HepG2 (cell line): ENCODE measurements at regions not wholly inside any gene's neighbourhood (a gene's known extent, or its start where the extent isn't known, plus 50 kb on each side); places are given as distances from the start of the nearest gene placed in this dataset.

Experiments used
- PPARG ChIP-seq: conservative IDR thresholded peaks from 2 replicates; pipeline ENCODE4 v1.6.1; 2016; ENCODE audit warnings: missing biosample characterization, missing genetic modification reagents
- SALL2 ChIP-seq: sonication (generic); formaldehyde crosslinking; IDR thresholded peaks from 2 replicates; pipeline ENCODE4 v1.8.1; 2023; ENCODE audit warnings: mild to moderate bottlenecking, missing genetic modification reagents, inconsistent platforms
- TBP ChIP-seq: sonication (generic); formaldehyde crosslinking; IDR thresholded peaks from 2 replicates; pipeline ENCODE4 v1.5.0; 2020; ENCODE audit warnings: missing genetic modification reagents
- WIZ ChIP-seq: sonication (generic); formaldehyde crosslinking; IDR thresholded peaks from 2 replicates; pipeline ENCODE4 v1.5.1; 2020; ENCODE audit warnings: mild to moderate bottlenecking, missing genetic modification reagents
- ZNF121 ChIP-seq: sonication (generic); formaldehyde crosslinking; IDR thresholded peaks from 2 replicates; pipeline ENCODE4 v1.5.0; 2020; ENCODE audit warnings: mild to moderate bottlenecking, missing genetic modification reagents
- ZNF547 ChIP-seq: sonication (generic); formaldehyde crosslinking; IDR thresholded peaks from 2 replicates; pipeline ENCODE4 v1.5.1; 2020; ENCODE audit warnings: mild to moderate bottlenecking, missing genetic modification reagents
- ZSCAN21 ChIP-seq: sonication (generic); formaldehyde crosslinking; IDR thresholded peaks from 2 replicates; pipeline ENCODE4 v1.8.0; 2022; ENCODE audit warnings: mild to moderate bottlenecking, missing genetic modification reagents, moderate library complexity, borderline replicate concordance
- TF ChIP-seq, protein P1 (sequence below): sonication (generic); formaldehyde crosslinking; IDR thresholded peaks from 2 replicates; pipeline ENCODE4 v1.5.1; 2020; ENCODE audit warnings: mild to moderate bottlenecking, missing genetic modification reagents
- TF ChIP-seq, protein P2 (sequence below): sonication (generic); formaldehyde crosslinking; IDR thresholded peaks from 2 replicates; pipeline ENCODE4 v1.5.0; 2020; ENCODE audit warnings: mild to moderate bottlenecking, missing genetic modification reagents, moderate library complexity

DNA sequence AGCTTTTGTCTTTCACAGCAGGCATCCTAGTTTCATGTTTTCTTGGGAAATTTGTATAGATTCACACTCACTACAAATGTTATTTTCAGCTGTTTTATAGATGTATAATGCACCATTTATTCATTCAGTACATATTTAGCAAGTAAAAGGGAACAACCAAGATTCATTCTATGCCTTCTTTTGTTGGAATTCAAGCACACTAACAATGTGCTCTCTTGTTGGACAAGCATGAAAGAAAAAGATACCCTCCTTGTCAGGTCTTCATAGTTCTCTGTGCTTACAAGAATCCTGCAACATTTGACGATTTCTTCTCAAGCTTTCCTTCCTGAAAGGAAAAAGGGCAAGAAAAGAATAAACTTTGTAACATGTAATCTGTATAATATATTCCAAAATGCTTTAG, 456.0 kb downstream of the USP25 start:
- no peak for TF ChIP-seq WIZ (CRISPR knock-in tag)
- TF ChIP-seq SALL2 (CRISPR knock-in tag), result no peak
- no peak for TF ChIP-seq ZNF547
- TF ChIP-seq ZSCAN21 (CRISPR knock-in tag), result no peak
- TF ChIP-seq ZNF121 (CRISPR knock-in tag), result no peak
- TF ChIP-seq PPARG (CRISPR knock-in tag), result no peak
- TF ChIP-seq, protein P1, sequence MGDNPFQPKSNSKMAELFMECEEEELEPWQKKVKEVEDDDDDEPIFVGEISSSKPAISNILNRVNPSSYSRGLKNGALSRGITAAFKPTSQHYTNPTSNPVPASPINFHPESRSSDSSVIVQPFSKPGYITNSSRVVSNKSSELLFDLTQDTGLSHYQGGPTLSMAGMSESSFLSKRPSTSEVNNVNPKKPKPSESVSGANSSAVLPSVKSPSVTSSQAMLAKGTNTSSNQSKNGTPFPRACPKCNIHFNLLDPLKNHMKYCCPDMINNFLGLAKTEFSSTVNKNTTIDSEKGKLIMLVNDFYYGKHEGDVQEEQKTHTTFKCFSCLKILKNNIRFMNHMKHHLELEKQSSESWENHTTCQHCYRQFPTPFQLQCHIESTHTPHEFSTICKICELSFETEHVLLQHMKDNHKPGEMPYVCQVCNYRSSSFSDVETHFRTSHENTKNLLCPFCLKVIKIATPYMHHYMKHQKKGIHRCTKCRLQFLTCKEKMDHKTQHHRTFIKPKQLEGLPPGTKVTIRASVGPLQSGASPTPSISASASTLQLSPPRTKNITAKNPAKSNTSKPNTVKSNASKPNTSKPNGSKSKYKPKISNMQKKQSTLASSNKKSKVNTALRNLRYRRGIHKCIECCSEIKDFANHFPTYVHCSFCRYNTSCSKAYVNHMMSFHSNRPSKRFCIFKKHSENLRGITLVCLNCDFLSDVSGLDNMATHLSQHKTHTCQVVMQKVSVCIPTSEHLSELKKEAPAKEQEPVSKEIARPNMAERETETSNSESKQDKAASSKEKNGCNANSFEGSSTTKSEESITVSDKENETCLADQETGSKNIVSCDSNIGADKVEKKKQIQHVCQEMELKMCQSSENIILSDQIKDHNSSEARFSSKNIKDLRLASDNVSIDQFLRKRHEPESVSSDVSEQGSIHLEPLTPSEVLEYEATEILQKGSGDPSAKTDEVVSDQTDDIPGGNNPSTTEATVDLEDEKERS (CRISPR knock-in tag), result no peak
- TF ChIP-seq, protein P2, sequence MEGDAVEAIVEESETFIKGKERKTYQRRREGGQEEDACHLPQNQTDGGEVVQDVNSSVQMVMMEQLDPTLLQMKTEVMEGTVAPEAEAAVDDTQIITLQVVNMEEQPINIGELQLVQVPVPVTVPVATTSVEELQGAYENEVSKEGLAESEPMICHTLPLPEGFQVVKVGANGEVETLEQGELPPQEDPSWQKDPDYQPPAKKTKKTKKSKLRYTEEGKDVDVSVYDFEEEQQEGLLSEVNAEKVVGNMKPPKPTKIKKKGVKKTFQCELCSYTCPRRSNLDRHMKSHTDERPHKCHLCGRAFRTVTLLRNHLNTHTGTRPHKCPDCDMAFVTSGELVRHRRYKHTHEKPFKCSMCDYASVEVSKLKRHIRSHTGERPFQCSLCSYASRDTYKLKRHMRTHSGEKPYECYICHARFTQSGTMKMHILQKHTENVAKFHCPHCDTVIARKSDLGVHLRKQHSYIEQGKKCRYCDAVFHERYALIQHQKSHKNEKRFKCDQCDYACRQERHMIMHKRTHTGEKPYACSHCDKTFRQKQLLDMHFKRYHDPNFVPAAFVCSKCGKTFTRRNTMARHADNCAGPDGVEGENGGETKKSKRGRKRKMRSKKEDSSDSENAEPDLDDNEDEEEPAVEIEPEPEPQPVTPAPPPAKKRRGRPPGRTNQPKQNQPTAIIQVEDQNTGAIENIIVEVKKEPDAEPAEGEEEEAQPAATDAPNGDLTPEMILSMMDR, result no peak
- no peak for TF ChIP-seq TBP (CRISPR knock-in tag)
